ENCODE measurements at regions not wholly inside any gene's neighbourhood (a gene's known extent, or its start where the extent isn't known, plus 50 kb on each side); places are given as distances from the start of the nearest gene placed in this dataset.

DNA sequence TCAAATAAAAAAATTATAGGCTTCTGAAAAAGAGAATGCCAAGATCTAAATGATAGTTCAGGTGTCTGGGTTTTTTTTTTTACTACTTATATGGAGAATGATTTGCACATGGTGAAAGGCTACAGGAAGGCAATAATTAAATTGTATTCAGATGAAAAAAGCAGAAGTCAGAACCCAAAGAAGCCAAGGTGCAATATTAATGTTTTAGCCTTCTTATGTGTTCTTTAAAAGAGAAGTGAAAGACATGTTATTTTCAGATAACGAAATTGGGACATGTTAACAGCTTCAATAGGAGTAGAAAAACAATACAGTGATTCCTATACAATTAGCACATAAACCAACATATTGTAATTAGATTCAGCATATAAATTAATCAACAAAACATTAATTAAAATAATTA, 452.9 kb upstream of the PRMT6 start:
- Histone ChIP-seq H3K27ac (replicated peaks) (no peak overlapping the region), H3K4me3 (no peak overlapping the region), H3K27me3 (ENCODE audit: low read depth) (no peaks in the 10 kb centered on the region), H3K36me3 (no peaks in the 10 kb centered on the region), H3K9me3 (replicated peaks) (no peaks in the 10 kb centered on the region), H3K4me1 (no peaks in the 10 kb centered on the region)
- TF ChIP-seq, protein P1, sequence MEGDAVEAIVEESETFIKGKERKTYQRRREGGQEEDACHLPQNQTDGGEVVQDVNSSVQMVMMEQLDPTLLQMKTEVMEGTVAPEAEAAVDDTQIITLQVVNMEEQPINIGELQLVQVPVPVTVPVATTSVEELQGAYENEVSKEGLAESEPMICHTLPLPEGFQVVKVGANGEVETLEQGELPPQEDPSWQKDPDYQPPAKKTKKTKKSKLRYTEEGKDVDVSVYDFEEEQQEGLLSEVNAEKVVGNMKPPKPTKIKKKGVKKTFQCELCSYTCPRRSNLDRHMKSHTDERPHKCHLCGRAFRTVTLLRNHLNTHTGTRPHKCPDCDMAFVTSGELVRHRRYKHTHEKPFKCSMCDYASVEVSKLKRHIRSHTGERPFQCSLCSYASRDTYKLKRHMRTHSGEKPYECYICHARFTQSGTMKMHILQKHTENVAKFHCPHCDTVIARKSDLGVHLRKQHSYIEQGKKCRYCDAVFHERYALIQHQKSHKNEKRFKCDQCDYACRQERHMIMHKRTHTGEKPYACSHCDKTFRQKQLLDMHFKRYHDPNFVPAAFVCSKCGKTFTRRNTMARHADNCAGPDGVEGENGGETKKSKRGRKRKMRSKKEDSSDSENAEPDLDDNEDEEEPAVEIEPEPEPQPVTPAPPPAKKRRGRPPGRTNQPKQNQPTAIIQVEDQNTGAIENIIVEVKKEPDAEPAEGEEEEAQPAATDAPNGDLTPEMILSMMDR (IDR thresholded peaks at IDR 0.05; ENCODE audit: borderline replicate concordance), result no peak
- intact Hi-C loops (cut with micrococcal nuclease), result no loop called here
- DNase-seq, result no peak

DNA sequence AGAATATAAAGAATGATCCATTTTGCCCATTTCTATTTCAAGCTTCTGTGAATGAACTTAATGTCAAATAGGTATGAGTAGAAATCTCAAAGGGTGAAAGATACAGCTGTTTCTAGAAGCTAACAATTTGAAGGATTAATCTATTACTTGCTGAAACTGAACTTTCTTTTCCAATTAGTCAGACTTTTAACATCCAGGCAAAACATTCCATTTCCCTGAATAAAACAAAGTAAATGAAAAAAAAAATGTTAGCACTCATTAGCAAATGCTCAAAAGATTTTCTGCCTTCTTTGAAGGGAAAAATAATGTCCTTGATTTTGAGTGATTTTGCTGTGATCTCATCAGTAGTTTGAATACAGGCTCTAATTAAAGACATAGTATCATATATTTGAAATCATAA, 447.6 kb upstream of the PRMT6 start:
- Histone ChIP-seq H3K4me3 (no peak overlapping the region), H3K27ac (replicated peaks) (no peak overlapping the region), H3K27me3 (ENCODE audit: low read depth) (no peaks in the 10 kb centered on the region), H3K4me1 (no peaks in the 10 kb centered on the region), H3K36me3 (no peaks in the 10 kb centered on the region), H3K9me3 (replicated peaks) (no peaks in the 10 kb centered on the region)
- intact Hi-C loops (cut with micrococcal nuclease), result no loop called here
- DNase-seq, result no peak
- TF ChIP-seq, protein P1 (IDR thresholded peaks at IDR 0.05; ENCODE audit: borderline replicate concordance), result no peak

DNA sequence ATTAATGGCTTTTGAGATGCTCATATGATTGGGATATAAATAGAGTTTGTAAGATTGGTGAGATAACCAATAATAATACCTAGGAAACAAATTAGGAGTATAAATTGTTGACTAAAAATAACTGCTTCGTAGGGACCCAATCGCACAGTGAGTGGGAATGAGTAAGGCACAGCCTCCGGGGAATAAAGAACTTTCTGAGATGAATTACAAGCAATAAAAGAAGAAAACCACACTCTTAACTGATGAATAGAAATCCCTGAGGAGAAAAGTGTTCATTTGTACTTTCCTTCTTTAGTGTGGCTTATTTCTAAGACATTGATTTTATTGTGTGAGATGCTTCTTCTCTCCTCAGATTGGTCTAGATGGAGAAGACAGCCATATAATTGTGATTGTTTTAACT, 443.4 kb upstream of the PRMT6 start:
- Histone ChIP-seq H3K4me1 (no peaks in the 10 kb centered on the region), H3K27ac (replicated peaks) (no peak overlapping the region), H3K9me3 (replicated peaks) (no peaks in the 10 kb centered on the region), H3K36me3 (no peaks in the 10 kb centered on the region), H3K4me3 (no peak overlapping the region), H3K27me3 (ENCODE audit: low read depth) (no peaks in the 10 kb centered on the region)
- intact Hi-C loops (cut with micrococcal nuclease), result no loop called here
- TF ChIP-seq, protein P1 (IDR thresholded peaks at IDR 0.05; ENCODE audit: borderline replicate concordance), result no peak
- DNase-seq, result no peak

DNA sequence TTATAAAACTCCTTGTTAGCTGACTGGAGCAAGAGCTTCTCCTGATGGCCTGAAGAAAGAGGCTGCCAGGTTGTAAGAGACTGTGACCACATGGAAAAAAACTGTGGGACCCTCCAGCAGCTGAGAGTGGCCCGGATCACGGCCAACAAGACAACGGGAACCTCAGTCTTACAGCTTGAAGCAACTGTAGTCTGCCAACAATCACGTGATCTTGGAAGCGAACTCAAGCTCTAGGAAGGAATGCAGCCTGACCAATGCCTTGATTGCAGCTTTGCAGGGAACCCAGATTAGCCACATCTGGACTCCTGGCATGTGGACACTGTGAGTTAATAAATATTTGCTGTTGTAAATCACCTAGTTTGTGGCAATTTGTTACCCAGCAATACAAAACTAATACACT, 442.6 kb upstream of the PRMT6 start:
- Histone ChIP-seq H3K4me3 (no peak overlapping the region), H3K9me3 (replicated peaks) (no peaks in the 10 kb centered on the region), H3K27ac (replicated peaks) (no peak overlapping the region), H3K27me3 (ENCODE audit: low read depth) (no peaks in the 10 kb centered on the region), H3K4me1 (no peaks in the 10 kb centered on the region), H3K36me3 (no peaks in the 10 kb centered on the region)
- no peak for DNase-seq
- TF ChIP-seq, protein P1 (IDR thresholded peaks at IDR 0.05; ENCODE audit: borderline replicate concordance), result no peak
- intact Hi-C loops (cut with micrococcal nuclease), result no loop called here

DNA sequence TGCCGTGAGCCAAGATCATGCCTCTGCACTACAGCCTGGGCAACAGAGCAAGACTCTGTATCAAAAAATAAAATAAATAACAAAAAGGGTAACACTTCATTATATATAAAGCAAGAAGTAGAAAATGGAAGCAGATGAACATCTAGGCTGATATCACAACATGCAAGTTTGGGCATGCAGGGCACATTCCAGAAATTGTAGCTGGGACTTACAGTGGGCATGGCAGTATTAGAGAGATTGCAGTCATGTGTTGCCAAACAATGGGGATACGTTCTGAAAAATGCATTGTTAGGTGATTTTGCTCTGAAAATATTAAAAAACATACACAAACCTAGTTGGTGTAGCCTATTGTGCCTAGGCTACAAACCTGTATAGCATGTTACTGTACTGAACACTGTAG, 441.0 kb upstream of the PRMT6 start:
- DNase-seq, result no peak
- TF ChIP-seq, protein P1 (IDR thresholded peaks at IDR 0.05; ENCODE audit: borderline replicate concordance), result no peak
- H3K27me3 ChIP-seq (ENCODE audit: low read depth), result no peaks in the 10 kb centered on the region
- no peak overlapping the region for H3K4me3 ChIP-seq
- no peaks in the 10 kb centered on the region for H3K4me1 ChIP-seq
- H3K36me3 ChIP-seq, result no peaks in the 10 kb centered on the region
- H3K9me3 ChIP-seq (replicated peaks), result no peaks in the 10 kb centered on the region
- intact Hi-C loops (cut with micrococcal nuclease), result no loop called here
- no peak overlapping the region for H3K27ac ChIP-seq (replicated peaks)

Measured in left ventricle myocardium inferior (tissue), 1 donor.